Adrenal gland (tissue), 5 donors: ENCODE measurements at regions not wholly inside any gene's neighbourhood (a gene's known extent, or its start where the extent isn't known, plus 50 kb on each side); places are given as distances from the start of the nearest gene placed in this dataset.

Experiments
- POLR2A ChIP-seq, 2 donors: fragments of 450-650 bp; IDR thresholded peaks; one replicate each; pipeline ENCODE4 v1.6.1; 2017; ENCODE audit warnings: antibody characterized with exemption in 2 of 2, mild to moderate bottlenecking in 2 of 2, moderate library complexity in 1 of 2
- TF ChIP-seq, protein P1 (sequence below), 6 experiments: fragments of 450-650 bp in 4 of 6; fragments of 200-600 bp in 2 of 6; sonication (generic) in 1 of 6; IDR thresholded peaks; 1 replicate in 5 of 6; 2 replicates in 1 of 6; pipeline versions ENCODE4 v1.5.1 to v1.8.0; 2016 to 2021; ENCODE audit warnings: antibody characterized with exemption in 6 of 6, mild to moderate bottlenecking in 2 of 6, moderate library complexity in 1 of 6
- donor health status: DM: no; HTN: no; CAD: no.

DNA sequence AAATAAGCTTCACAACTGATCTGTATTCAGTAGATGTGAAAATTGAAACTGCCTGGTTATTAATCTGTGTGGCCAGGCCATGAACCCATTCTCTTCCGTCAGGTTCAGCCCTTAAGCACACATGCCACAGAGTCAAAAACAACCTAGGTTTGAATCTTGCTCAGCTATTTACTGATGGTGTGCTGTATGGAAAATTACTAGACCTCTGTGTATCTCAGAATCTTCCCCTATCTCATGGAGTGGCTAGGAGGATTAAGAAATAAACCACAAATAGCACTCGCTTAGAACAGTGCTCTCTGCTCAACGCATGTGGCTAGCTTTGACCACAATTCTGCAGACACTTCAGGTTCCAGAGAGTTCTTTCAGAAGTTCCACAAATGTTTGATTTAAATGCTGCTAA, 240.7 kb upstream of the PLEKHG7 start:
- TF ChIP-seq, protein P1, sequence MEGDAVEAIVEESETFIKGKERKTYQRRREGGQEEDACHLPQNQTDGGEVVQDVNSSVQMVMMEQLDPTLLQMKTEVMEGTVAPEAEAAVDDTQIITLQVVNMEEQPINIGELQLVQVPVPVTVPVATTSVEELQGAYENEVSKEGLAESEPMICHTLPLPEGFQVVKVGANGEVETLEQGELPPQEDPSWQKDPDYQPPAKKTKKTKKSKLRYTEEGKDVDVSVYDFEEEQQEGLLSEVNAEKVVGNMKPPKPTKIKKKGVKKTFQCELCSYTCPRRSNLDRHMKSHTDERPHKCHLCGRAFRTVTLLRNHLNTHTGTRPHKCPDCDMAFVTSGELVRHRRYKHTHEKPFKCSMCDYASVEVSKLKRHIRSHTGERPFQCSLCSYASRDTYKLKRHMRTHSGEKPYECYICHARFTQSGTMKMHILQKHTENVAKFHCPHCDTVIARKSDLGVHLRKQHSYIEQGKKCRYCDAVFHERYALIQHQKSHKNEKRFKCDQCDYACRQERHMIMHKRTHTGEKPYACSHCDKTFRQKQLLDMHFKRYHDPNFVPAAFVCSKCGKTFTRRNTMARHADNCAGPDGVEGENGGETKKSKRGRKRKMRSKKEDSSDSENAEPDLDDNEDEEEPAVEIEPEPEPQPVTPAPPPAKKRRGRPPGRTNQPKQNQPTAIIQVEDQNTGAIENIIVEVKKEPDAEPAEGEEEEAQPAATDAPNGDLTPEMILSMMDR (IDR thresholded peaks at IDR 0.05) = no peak
- TF ChIP-seq POLR2A (IDR thresholded peaks at IDR 0.05) = no peak
